PC-9 (cell line): ENCODE measurements at regions not wholly inside any gene's neighbourhood (a gene's known extent, or its start where the extent isn't known, plus 50 kb on each side); places are given as distances from the start of the nearest gene placed in this dataset.

Source experiments
- BruUV-seq: library from RNA; stranded (reverse); fragments of 400-500 nt; replicated peaks from 2 replicates; lab custom pipeline; 2021; lab: Mats Ljungman, UMichigan
- CTCF ChIA-PET: fragments of 300-600 bp; sonication (Branson Sonifier 250); formaldehyde crosslinking; loops from one replicate; lab custom pipeline; 2022; ENCODE audit warnings: antibody characterized with exemption; lab: Charles Lee
- POLR2A ChIA-PET: fragments of 300-600 bp; sonication (Branson Sonifier 250); formaldehyde crosslinking; loops from one replicate; lab custom pipeline; 2022; ENCODE audit warnings: antibody characterized with exemption; ENCODE audit not compliant: unreplicated experiment; lab: Charles Lee
- DNase-seq, 2 experiments: peaks; one replicate each; pipeline versions ENCODE4 v3.0.0 to v3.0.0-alpha.2; 2015 to 2022; ENCODE audit warnings: mixed read lengths in 1 of 2
- H2AFZ ChIP-seq: fragments of 200-600 bp; sonication (generic); 2 replicates; pipeline ENCODE4 v1.8.1; 2017; ENCODE audit warnings: antibody characterized with exemption
- H3F3A ChIP-seq: fragments of 200-600 bp; sonication (generic); 2 replicates; pipeline ENCODE4 v1.8.1; 2017; ENCODE audit warnings: antibody characterized with exemption, mild to moderate bottlenecking, low read depth; ENCODE audit not compliant: insufficient read depth
- H3K27ac ChIP-seq: fragments of 200-600 bp; sonication (generic); 2 replicates; pipeline ENCODE4 v1.6.1; 2016; ENCODE audit warnings: mixed run types
- H3K27me3 ChIP-seq: fragments of 200-600 bp; sonication (generic); 2 replicates; pipeline ENCODE4 v1.6.1; 2016; ENCODE audit warnings: low read depth, mixed run types; ENCODE audit not compliant: insufficient read depth
- H3K36me3 ChIP-seq: fragments of 200-600 bp; sonication (generic); 2 replicates; pipeline ENCODE4 v1.6.1; 2016; ENCODE audit warnings: low read depth, mixed run types
- H3K4me1 ChIP-seq: fragments of 200-600 bp; sonication (generic); replicated peaks from 2 replicates; pipeline ENCODE4 v1.6.1; 2016; ENCODE audit warnings: mixed run types; ENCODE audit not compliant: insufficient read depth
- H3K4me2 ChIP-seq: fragments of 200-600 bp; sonication (generic); 2 replicates; pipeline ENCODE4 v1.6.1; 2017; ENCODE audit warnings: mixed run types
- H3K4me3 ChIP-seq: fragments of 200-600 bp; sonication (generic); 2 replicates; pipeline ENCODE4 v1.6.1; 2016; ENCODE audit warnings: mixed run types
- H3K79me2 ChIP-seq: fragments of 200-600 bp; sonication (generic); 2 replicates; pipeline ENCODE4 v1.6.1; 2017; ENCODE audit warnings: low read depth, mixed run types
- H3K9me2 ChIP-seq: fragments of 200-600 bp; sonication (generic); 2 replicates; pipeline ENCODE4 v1.8.1; 2017; ENCODE audit warnings: mild to moderate bottlenecking; ENCODE audit not compliant: insufficient read depth
- H3K9me3 ChIP-seq: fragments of 200-600 bp; sonication (generic); 2 replicates; pipeline ENCODE4 v1.8.1; 2016; ENCODE audit warnings: low read depth; ENCODE audit not compliant: insufficient read depth
- H4K20me1 ChIP-seq: fragments of 200-600 bp; sonication (generic); 2 replicates; pipeline ENCODE4 v1.8.1; 2017; ENCODE audit not compliant: insufficient read depth
- EZH2 ChIP-seq: fragments of 200-600 bp; sonication (generic); IDR thresholded peaks from 2 replicates; pipeline ENCODE4 v1.8.0; 2017; ENCODE audit warnings: antibody characterized with exemption, low read depth
- intact Hi-C: fragments of 100-400 bp; cut with micrococcal nuclease; formaldehyde crosslinking; loops from one replicate; pipeline ENCODE4 v1.10.0; 2022; ENCODE audit not compliant: unreplicated experiment
- TF ChIP-seq, protein P1 (sequence below): fragments of 200-600 bp; sonication (generic); conservative IDR thresholded peaks from 2 replicates; pipeline ENCODE4 v1.6.1; 2017; ENCODE audit warnings: mixed run types, antibody characterized with exemption, mild to moderate bottlenecking, moderate library complexity

DNA sequence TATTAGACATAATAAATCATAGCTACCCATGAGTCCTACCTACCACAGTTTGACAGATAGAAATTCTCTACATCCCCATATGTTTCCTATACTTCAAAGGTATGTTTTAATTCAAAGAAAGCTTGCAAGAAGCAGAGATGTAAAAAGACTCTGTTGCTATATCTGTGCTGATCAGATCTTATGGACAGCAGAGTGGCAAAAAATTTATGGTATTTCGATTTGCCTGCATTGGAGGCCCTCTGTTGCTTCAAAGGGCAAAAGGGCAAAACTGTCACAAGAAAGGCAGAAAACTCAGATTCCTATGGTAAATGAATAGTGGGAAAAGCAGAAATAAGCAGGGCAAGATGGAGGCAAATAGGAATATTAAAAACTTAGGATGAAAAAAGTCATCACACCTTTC is 447.8 kb upstream of the SPHKAP start:
- ChIA-PET POLR2A (no interaction called here), CTCF (no interaction called here)
- Histone ChIP-seq H3F3A (no peaks in the 10 kb centered on the region), H3K4me2 (no peak overlapping the region), H3K27me3 (no peaks in the 10 kb centered on the region), H3K27ac (no peak overlapping the region), H3K36me3 (no peaks in the 10 kb centered on the region), H3K9me3 (no peaks in the 10 kb centered on the region), H2AFZ (no peak overlapping the region), H3K4me1 (no peaks in the 10 kb centered on the region), H3K9me2 (no peaks in the 10 kb centered on the region; the same call in 1 of the 2 replicates), H4K20me1 (no peaks in the 10 kb centered on the region), H3K79me2 (no peaks in the 10 kb centered on the region), H3K4me3 (no peak overlapping the region)
- DNase-seq: no peak
- no TSS peak for BruUV-seq
- TF ChIP-seq, protein P1, sequence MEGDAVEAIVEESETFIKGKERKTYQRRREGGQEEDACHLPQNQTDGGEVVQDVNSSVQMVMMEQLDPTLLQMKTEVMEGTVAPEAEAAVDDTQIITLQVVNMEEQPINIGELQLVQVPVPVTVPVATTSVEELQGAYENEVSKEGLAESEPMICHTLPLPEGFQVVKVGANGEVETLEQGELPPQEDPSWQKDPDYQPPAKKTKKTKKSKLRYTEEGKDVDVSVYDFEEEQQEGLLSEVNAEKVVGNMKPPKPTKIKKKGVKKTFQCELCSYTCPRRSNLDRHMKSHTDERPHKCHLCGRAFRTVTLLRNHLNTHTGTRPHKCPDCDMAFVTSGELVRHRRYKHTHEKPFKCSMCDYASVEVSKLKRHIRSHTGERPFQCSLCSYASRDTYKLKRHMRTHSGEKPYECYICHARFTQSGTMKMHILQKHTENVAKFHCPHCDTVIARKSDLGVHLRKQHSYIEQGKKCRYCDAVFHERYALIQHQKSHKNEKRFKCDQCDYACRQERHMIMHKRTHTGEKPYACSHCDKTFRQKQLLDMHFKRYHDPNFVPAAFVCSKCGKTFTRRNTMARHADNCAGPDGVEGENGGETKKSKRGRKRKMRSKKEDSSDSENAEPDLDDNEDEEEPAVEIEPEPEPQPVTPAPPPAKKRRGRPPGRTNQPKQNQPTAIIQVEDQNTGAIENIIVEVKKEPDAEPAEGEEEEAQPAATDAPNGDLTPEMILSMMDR: no peak
- TF ChIP-seq EZH2: no peak
- intact Hi-C loops: no loop called here

DNA sequence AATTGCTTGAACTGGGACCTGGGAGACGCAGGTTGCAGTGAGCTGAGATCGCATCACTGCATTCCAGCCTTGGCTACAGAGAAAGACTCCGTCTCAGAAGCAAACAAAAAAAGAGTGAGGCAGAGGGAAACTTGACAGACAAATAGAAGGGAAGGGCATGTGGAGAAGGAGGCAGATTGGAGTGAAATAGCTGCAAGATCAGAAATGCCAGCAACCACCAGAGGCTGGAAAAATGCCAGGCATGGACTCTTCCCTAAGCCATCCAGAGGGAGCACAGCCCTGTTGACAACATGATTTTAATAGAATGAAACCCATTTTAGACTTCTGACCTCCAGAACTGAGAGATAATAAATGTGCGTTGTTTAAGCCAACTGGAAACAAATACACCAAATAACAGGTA is 447.2 kb upstream of the SPHKAP start:
- ChIA-PET POLR2A (no interaction called here), CTCF (no interaction called here)
- H3K79me2 ChIP-seq: no peaks in the 10 kb centered on the region
- H4K20me1 ChIP-seq: no peaks in the 10 kb centered on the region
- DNase-seq: no peak
- H3K27ac ChIP-seq: no peak overlapping the region
- H3K9me2 ChIP-seq: no peaks in the 10 kb centered on the region
- H3F3A ChIP-seq: no peaks in the 10 kb centered on the region
- H3K9me3 ChIP-seq: no peaks in the 10 kb centered on the region
- H3K4me2 ChIP-seq: no peak overlapping the region
- intact Hi-C loops: no loop called here
- no peak for TF ChIP-seq EZH2
- TF ChIP-seq, protein P1: no peak
- no peaks in the 10 kb centered on the region for H3K36me3 ChIP-seq
- BruUV-seq: no TSS peak
- H3K4me3 ChIP-seq: no peak overlapping the region
- no peaks in the 10 kb centered on the region for H3K27me3 ChIP-seq
- H2AFZ ChIP-seq: no peak overlapping the region
- no peaks in the 10 kb centered on the region for H3K4me1 ChIP-seq

DNA sequence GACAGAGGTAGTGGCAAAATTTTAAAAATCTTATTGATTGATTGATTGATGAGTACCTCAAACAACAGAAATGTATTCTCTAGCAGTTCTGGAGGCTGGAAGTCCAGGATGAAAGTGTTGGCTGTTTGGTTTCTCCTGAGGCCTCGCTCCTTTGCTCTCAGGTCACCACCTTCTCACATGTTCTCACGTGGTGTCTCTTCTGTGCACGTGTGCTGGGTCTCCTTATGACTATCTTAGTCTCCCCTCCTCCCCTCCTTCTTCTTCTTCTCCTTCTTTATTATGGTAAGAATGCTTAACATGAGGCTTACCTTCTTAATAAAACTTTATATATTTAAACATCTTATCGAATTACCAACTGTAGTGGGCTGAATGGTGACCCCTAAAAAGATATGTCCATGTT is 446.0 kb upstream of the SPHKAP start:
- TF ChIP-seq, protein P1: no peak
- TF ChIP-seq EZH2: no peak
- POLR2A ChIA-PET: no interaction called here

More for the DNA sequence above, 446.0 kb upstream of the SPHKAP start:
- no peak for DNase-seq
- no peaks in the 10 kb centered on the region for H3K27me3 ChIP-seq
- H4K20me1 ChIP-seq: no peaks in the 10 kb centered on the region
- no peak overlapping the region for H2AFZ ChIP-seq
- H3K4me2 ChIP-seq: no peak overlapping the region
- H3K9me3 ChIP-seq: no peaks in the 10 kb centered on the region
- no peaks in the 10 kb centered on the region for H3F3A ChIP-seq
- BruUV-seq: no TSS peak
- H3K9me2 ChIP-seq: no peaks in the 10 kb centered on the region
- no peaks in the 10 kb centered on the region for H3K4me1 ChIP-seq
- intact Hi-C loops: no loop called here
- H3K36me3 ChIP-seq: no peaks in the 10 kb centered on the region
- H3K4me3 ChIP-seq: no peak overlapping the region
- H3K27ac ChIP-seq: no peak overlapping the region
- CTCF ChIA-PET: no interaction called here
- H3K79me2 ChIP-seq: no peaks in the 10 kb centered on the region
